ENCODE measurements at regions not wholly inside any gene's neighbourhood (a gene's known extent, or its start where the extent isn't known, plus 50 kb on each side); places are given as distances from the start of the nearest gene placed in this dataset.

DNA sequence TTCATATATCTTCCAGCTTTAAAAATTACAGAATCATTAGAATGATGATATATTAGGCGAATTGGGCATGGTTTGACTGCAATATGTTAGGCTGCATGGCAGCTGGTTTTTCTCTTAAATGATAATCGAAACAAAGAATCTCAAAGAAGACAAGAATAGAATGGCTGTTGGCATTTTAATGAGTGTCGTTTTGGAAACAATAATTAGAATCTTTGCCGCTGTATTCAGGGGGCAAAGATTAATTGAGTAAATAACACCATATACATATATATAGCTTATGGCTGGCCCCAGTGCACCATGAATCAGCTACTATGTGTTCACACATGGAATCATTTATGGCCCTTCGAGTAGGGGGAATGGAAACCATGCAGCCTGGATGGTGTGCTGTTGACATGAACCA, 216.2 kb downstream of the RNF144B start:
- POLR2A ChIA-PET: interaction anchor here (0.6 kb wide), 1 partner anchor 34 kb away, joined by 4 read pairs; no protein-coding TSS in a partner anchor
- H3K27me3 Mint-ChIP-seq (ENCODE audit: insufficient read depth, unreplicated experiment): peaks cover 53% of the 10 kb centered on the region
- H3K4me3 Mint-ChIP-seq (ENCODE audit: unreplicated experiment): no peak overlapping the region
- BruUV-seq (replicated peaks): no TSS peak
- TF ChIP-seq, protein P1, sequence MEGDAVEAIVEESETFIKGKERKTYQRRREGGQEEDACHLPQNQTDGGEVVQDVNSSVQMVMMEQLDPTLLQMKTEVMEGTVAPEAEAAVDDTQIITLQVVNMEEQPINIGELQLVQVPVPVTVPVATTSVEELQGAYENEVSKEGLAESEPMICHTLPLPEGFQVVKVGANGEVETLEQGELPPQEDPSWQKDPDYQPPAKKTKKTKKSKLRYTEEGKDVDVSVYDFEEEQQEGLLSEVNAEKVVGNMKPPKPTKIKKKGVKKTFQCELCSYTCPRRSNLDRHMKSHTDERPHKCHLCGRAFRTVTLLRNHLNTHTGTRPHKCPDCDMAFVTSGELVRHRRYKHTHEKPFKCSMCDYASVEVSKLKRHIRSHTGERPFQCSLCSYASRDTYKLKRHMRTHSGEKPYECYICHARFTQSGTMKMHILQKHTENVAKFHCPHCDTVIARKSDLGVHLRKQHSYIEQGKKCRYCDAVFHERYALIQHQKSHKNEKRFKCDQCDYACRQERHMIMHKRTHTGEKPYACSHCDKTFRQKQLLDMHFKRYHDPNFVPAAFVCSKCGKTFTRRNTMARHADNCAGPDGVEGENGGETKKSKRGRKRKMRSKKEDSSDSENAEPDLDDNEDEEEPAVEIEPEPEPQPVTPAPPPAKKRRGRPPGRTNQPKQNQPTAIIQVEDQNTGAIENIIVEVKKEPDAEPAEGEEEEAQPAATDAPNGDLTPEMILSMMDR (IDR thresholded peaks at IDR 0.05; ENCODE audit: unreplicated experiment): no peak
- H3K4me1 Mint-ChIP-seq (ENCODE audit: insufficient read depth, unreplicated experiment): no peaks in the 10 kb centered on the region
- CTCF ChIA-PET: interaction anchor here (0.6 to 1.4 kb wide), 5 partner anchors 9 to 1573 kb away, joined by 3 to 8 read pairs (median 3); no protein-coding TSS in a partner anchor
- intact Hi-C loops (cut with micrococcal nuclease): no loop called here
- no peaks in the 10 kb centered on the region for H3K9me3 Mint-ChIP-seq (ENCODE audit: unreplicated experiment)
- H3K36me3 Mint-ChIP-seq (ENCODE audit: insufficient read depth, unreplicated experiment): no peaks in the 10 kb centered on the region
- DNase-seq (ENCODE audit: unreplicated experiment): no peak
- no peak overlapping the region for H3K27ac Mint-ChIP-seq (ENCODE audit: low read depth, unreplicated experiment)

GRCh38 chr6:18605841-18606240, 218.7 kb downstream of the RNF144B start:
- H3K27ac Mint-ChIP-seq (ENCODE audit: low read depth, unreplicated experiment): no peak overlapping the region
- BruUV-seq (replicated peaks): no TSS peak
- ChIA-PET CTCF (interaction anchor here (1.1 to 1.3 kb wide), 2 partner anchors 10 to 15 kb away, joined by 3 to 6 read pairs; no protein-coding TSS in a partner anchor), POLR2A (interaction anchor here (0.7 kb wide), 1 partner anchor 1797 kb away, joined by 3 read pairs; no protein-coding TSS in a partner anchor)
- H3K27me3 Mint-ChIP-seq (ENCODE audit: insufficient read depth, unreplicated experiment): peaks cover 42% of the 10 kb centered on the region
- no peak for DNase-seq (ENCODE audit: unreplicated experiment)
- H3K36me3 Mint-ChIP-seq (ENCODE audit: insufficient read depth, unreplicated experiment): no peaks in the 10 kb centered on the region
- intact Hi-C loops (cut with micrococcal nuclease): no loop called here
- no peaks in the 10 kb centered on the region for H3K4me1 Mint-ChIP-seq (ENCODE audit: insufficient read depth, unreplicated experiment)
- no peak overlapping the region for H3K4me3 Mint-ChIP-seq (ENCODE audit: unreplicated experiment)
- TF ChIP-seq, protein P1 (IDR thresholded peaks at IDR 0.05; ENCODE audit: unreplicated experiment): no peak
- H3K9me3 Mint-ChIP-seq (ENCODE audit: unreplicated experiment): no peaks in the 10 kb centered on the region

DNA sequence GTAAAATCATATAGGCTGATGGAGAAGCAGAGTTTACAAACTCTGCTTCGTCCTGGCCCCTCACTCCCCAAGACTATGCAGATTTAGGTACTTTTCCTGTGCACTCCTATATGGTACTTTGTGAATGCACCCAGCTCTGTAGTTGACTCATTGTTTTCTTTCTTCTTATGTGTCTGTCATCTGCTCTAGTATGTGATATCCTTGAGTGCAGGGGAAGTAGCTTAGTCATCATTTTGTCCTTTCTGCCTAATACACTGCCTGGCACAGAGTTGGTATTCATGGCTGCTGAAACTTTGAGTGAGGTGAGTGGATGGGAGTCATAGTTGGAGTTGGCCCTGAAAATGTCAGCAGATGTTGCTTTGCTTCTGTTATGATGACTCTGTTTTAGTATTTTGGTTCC, 222.6 kb downstream of the RNF144B start:
- DNase-seq (ENCODE audit: unreplicated experiment): peak; percentile 16
- TF ChIP-seq, protein P1 (IDR thresholded peaks at IDR 0.05; ENCODE audit: unreplicated experiment): no peak
- Mint-ChIP-seq H3K9me3 (ENCODE audit: unreplicated experiment) (no peaks in the 10 kb centered on the region), H3K4me3 (ENCODE audit: unreplicated experiment) (no peak overlapping the region), H3K27me3 (ENCODE audit: insufficient read depth, unreplicated experiment) (peaks cover 42% of the 10 kb centered on the region), H3K27ac (ENCODE audit: low read depth, unreplicated experiment) (no peak overlapping the region), H3K36me3 (ENCODE audit: insufficient read depth, unreplicated experiment) (no peaks in the 10 kb centered on the region), H3K4me1 (ENCODE audit: insufficient read depth, unreplicated experiment) (no peaks in the 10 kb centered on the region)
- ChIA-PET CTCF (no interaction called here), POLR2A (no interaction called here)
- no TSS peak for BruUV-seq (replicated peaks)
- intact Hi-C loops (cut with micrococcal nuclease): no loop called here

- POLR2A ChIA-PET: no interaction called here
- Mint-ChIP-seq H3K27me3 (ENCODE audit: insufficient read depth, unreplicated experiment) (peaks cover 46% of the 10 kb centered on the region), H3K4me3 (ENCODE audit: unreplicated experiment) (no peak overlapping the region), H3K27ac (ENCODE audit: low read depth, unreplicated experiment) (no peak overlapping the region), H3K9me3 (ENCODE audit: unreplicated experiment) (no peaks in the 10 kb centered on the region), H3K36me3 (ENCODE audit: insufficient read depth, unreplicated experiment) (no peaks in the 10 kb centered on the region), H3K4me1 (ENCODE audit: insufficient read depth, unreplicated experiment) (no peaks in the 10 kb centered on the region)
- CTCF ChIA-PET: interaction anchor here (0.6 to 1.4 kb wide), 4 partner anchors 15 to 136 kb away, joined by 3 to 6 read pairs (median 4); no protein-coding TSS in a partner anchor
- no peak for DNase-seq (ENCODE audit: unreplicated experiment)
- intact Hi-C loops (cut with micrococcal nuclease): no loop called here
- no TSS peak for BruUV-seq (replicated peaks)
- TF ChIP-seq, protein P1 (IDR thresholded peaks at IDR 0.05; ENCODE audit: unreplicated experiment): no peak
These were observed 226.3 kb downstream of the RNF144B start for GRCh38 chr6:18613319-18613925.

Data from MCF 10A (cell line).